Activated CD8-positive, alpha-beta memory T cell treated with anti-CD3 and anti-CD28 coated beads, Interleukin-2, amount 10 ng/mL, durations not matched to agents 7 days and 5 days (primary cell): ENCODE measurements at regions not wholly inside any gene's neighbourhood (a gene's known extent, or its start where the extent isn't known, plus 50 kb on each side); places are given as distances from the start of the nearest gene placed in this dataset.

ENCODE experiments used
- ATAC-seq: fragments of 150-1000 bp; cut with Tn5 transposase; one replicate; pipeline ENCODE4 v1.10.0; 2021; ENCODE audit warnings: moderate library complexity
- CTCF ChIA-PET: fragments of 350-600 bp; sonication (Branson Sonifier 250); formaldehyde crosslinking; loops from one replicate; lab custom pipeline; 2021; ENCODE audit warnings: antibody characterized with exemption; lab: Charles Lee
- DNase-seq: peaks from one replicate; pipeline ENCODE4 v3.0.0-alpha.2; 2020
- H3K27ac Mint-ChIP-seq: one replicate; pipeline ENCODE4 v1.8.0; 2021; ENCODE audit warnings: mild to moderate bottlenecking, mixed read lengths
- H3K27me3 Mint-ChIP-seq: one replicate; pipeline ENCODE4 v1.8.0; 2021; ENCODE audit warnings: mixed read lengths
- H3K36me3 Mint-ChIP-seq: one replicate; pipeline ENCODE4 v1.8.0; 2021; ENCODE audit warnings: mild to moderate bottlenecking, mixed read lengths
- H3K4me1 Mint-ChIP-seq: one replicate; pipeline ENCODE4 v1.8.0; 2021; ENCODE audit warnings: mixed read lengths
- H3K4me3 Mint-ChIP-seq: one replicate; pipeline ENCODE4 v1.8.0; 2021; ENCODE audit warnings: mild to moderate bottlenecking, moderate library complexity, mixed read lengths
- H3K9me3 Mint-ChIP-seq: one replicate; pipeline ENCODE4 v1.8.0; 2022; ENCODE audit warnings: low read depth, mixed read lengths

DNA sequence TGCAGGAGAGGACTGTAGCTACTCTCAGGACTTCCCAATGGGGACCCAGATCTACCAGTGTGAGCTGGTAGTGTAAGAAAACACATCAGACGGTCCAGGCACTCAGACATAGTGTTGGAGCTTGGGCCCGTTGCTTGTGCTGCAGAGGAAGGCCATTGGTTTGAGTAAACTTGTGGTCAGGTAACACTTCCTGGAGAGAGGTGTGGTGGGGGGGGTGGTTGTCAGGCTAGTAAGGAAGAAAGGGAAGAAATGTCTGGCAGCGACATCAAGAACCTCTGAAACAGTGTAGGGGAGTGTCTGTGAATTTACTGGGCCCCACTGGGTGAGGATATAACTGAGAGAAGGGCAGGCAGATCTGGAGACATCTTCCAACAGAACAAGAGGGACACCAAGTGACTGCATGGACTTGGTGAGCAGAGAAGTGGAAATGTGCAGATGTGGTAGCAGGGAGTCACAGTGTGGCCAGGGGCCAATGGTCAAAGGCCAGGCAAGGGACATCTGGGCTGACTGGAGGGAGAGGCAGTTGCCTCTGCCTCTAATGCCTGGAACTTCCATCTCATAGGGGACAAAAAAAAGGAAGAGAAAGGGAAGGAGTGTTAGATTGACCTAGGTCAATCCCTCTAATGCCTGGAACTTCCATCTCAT, 63.7 kb upstream of the MRPS22 start:
- peaks cover 3% of the 10 kb centered on the region for H3K4me1 Mint-ChIP-seq
- no peak for DNase-seq
- no peak overlapping the region for H3K27ac Mint-ChIP-seq
- peaks cover 18% of the 10 kb centered on the region for H3K27me3 Mint-ChIP-seq
- no peaks in the 10 kb centered on the region for H3K9me3 Mint-ChIP-seq
- no peaks in the 10 kb centered on the region for H3K36me3 Mint-ChIP-seq
- no peak for ATAC-seq
- CTCF ChIA-PET = interaction anchor here (0.8 to 1.3 kb wide), 2 partner anchors 49 to 168 kb away, joined by 3 read pairs; no protein-coding TSS in a partner anchor
- no peak overlapping the region for H3K4me3 Mint-ChIP-seq

DNA sequence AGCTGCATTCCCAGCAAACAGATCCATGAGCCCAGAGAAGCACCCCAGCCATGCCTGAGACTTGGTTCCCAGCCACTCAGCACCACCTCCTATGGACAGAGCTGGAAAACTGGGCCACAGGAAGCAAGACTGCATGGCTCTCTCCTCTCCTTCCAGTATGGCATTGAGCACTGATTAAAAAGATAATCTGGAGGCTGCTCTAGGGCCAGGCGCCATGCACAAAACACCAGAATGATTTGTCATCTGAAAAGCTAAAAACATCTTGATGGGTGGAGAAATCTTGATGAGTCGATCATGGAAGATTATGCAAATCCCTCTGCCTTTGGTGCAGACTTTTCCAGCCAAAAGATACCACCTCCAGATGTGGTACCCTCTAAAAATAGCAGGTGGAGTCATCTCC, 62.7 kb upstream of the MRPS22 start:
- ATAC-seq (no peak), DNase-seq (no peak)
- no peak overlapping the region for H3K27ac Mint-ChIP-seq
- H3K36me3 Mint-ChIP-seq = no peaks in the 10 kb centered on the region
- H3K4me3 Mint-ChIP-seq = no peak overlapping the region
- no peaks in the 10 kb centered on the region for H3K9me3 Mint-ChIP-seq
- H3K4me1 Mint-ChIP-seq = peaks cover 3% of the 10 kb centered on the region
- CTCF ChIA-PET = interaction anchor here (1.3 kb wide), 1 partner anchor 169 kb away, joined by 3 read pairs; no protein-coding TSS in a partner anchor
- peaks cover 14% of the 10 kb centered on the region for H3K27me3 Mint-ChIP-seq

DNA sequence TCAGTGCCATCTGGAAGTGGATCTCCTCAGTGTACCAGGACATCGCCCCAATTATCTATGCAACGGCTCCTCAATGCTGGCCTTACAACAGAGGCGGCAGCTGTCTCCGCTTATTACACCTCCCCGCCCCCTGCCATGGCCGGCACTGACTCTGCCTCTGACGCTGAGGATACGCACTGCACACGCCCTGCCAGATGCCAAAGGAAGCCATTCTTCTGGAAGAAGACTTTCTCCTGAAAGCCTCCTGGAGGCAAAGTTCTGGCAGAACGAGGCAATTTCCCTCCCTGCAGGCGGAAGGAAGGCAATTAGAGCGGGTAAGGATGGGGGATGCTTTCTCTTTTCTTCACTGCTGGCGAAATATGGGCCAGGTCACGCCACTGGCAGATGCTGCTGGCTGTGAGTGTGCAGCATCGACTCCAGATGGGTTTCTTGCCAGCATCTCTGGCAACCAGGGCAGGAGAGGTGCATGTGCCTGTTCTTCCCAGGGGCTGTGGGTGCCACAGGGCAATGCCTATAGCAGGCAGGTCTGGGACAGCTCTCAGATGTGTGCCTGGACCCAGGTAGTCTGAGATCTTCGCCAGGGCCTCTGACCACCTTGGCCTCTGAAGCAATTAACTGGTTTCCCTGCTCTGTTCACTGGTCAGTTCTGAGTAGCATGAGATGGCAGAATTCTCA, 62.2 kb upstream of the MRPS22 start:
- peaks cover 3% of the 10 kb centered on the region for H3K4me1 Mint-ChIP-seq
- peaks cover 10% of the 10 kb centered on the region for H3K27me3 Mint-ChIP-seq
- no peaks in the 10 kb centered on the region for H3K9me3 Mint-ChIP-seq
- no peak for ATAC-seq
- no peak overlapping the region for H3K27ac Mint-ChIP-seq
- no peaks in the 10 kb centered on the region for H3K36me3 Mint-ChIP-seq
- H3K4me3 Mint-ChIP-seq = no peak overlapping the region
- no peak for DNase-seq
- CTCF ChIA-PET = no interaction called here

DNA sequence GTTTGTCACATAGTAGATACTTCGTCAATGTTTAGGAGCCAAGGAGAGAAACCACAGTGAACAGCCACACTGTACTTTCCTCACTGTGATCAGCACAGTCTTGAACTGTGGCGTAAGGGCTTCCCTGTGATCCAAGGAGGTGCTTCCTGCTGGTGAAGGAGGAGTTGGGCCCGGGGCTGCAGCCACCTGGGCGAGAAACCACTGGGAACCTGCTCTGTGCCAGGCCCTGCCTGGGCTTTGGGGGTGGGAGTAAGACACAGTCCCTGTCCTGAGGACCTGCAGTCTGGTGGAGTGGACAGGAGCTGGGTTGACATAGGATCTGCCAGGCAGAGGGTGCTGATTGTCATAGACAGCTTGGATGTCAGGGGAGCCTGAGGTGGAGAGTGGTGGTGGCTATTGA, 60.5 kb upstream of the MRPS22 start:
- peaks cover 3% of the 10 kb centered on the region for H3K27me3 Mint-ChIP-seq
- CTCF ChIA-PET = no interaction called here
- H3K36me3 Mint-ChIP-seq = no peaks in the 10 kb centered on the region
- H3K27ac Mint-ChIP-seq = no peak overlapping the region
- ATAC-seq (no peak), DNase-seq (no peak)
- H3K4me3 Mint-ChIP-seq = no peak overlapping the region
- H3K9me3 Mint-ChIP-seq = no peaks in the 10 kb centered on the region
- H3K4me1 Mint-ChIP-seq = peaks cover 3% of the 10 kb centered on the region

GRCh38 chr3:139284221-139284620, 59.6 kb upstream of the MRPS22 start:
- CTCF ChIA-PET = no interaction called here
- no peaks in the 10 kb centered on the region for H3K36me3 Mint-ChIP-seq
- peaks cover 3% of the 10 kb centered on the region for H3K27me3 Mint-ChIP-seq
- no peak for ATAC-seq
- H3K4me1 Mint-ChIP-seq = peaks cover 3% of the 10 kb centered on the region
- DNase-seq = no peak
- no peak overlapping the region for H3K27ac Mint-ChIP-seq
- H3K9me3 Mint-ChIP-seq = no peaks in the 10 kb centered on the region
- H3K4me3 Mint-ChIP-seq = no peak overlapping the region

DNA sequence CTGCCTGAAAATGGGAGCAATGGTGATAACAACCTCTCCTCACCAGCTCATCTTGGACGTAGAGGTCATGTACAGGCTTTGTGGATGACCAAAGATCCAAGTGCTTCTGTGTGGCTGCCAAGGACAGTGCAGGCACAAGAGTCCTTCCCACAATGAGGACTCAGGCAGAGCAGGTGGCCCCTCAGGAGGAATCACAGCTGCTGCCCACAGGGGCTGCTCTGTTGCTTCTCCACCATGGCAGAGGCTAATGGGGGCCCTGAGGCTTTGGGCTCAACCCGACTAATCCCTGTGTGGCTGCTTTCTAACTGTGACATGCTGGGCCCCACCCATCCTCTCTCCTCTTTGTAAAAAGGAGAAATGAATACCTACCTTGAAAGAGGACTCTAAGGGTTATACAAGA, 58.1 kb upstream of the MRPS22 start:
- no peaks in the 10 kb centered on the region for H3K4me1 Mint-ChIP-seq
- H3K27ac Mint-ChIP-seq = no peak overlapping the region
- no peak for ATAC-seq
- H3K36me3 Mint-ChIP-seq = no peaks in the 10 kb centered on the region
- H3K4me3 Mint-ChIP-seq = no peak overlapping the region
- peaks cover 3% of the 10 kb centered on the region for H3K27me3 Mint-ChIP-seq
- CTCF ChIA-PET = no interaction called here
- no peak for DNase-seq
- H3K9me3 Mint-ChIP-seq = no peaks in the 10 kb centered on the region

- ATAC-seq (no peak), DNase-seq (no peak)
- CTCF ChIA-PET = no interaction called here
- no peaks in the 10 kb centered on the region for H3K4me1 Mint-ChIP-seq
- H3K36me3 Mint-ChIP-seq = no peaks in the 10 kb centered on the region
- H3K27ac Mint-ChIP-seq = no peak overlapping the region
- no peak overlapping the region for H3K4me3 Mint-ChIP-seq
- peaks cover 3% of the 10 kb centered on the region for H3K27me3 Mint-ChIP-seq
- H3K9me3 Mint-ChIP-seq = no peaks in the 10 kb centered on the region
Observed at GRCh38 chr3:139286241-139286640, 57.6 kb upstream of the MRPS22 start.

- CTCF ChIA-PET = interaction anchor here (0.6 kb wide), 1 partner anchor 56 kb away, joined by 3 read pairs; no protein-coding TSS in a partner anchor
Observed at GRCh38 chr3:139286825-139287224, 57.0 kb upstream of the MRPS22 start.

DNA sequence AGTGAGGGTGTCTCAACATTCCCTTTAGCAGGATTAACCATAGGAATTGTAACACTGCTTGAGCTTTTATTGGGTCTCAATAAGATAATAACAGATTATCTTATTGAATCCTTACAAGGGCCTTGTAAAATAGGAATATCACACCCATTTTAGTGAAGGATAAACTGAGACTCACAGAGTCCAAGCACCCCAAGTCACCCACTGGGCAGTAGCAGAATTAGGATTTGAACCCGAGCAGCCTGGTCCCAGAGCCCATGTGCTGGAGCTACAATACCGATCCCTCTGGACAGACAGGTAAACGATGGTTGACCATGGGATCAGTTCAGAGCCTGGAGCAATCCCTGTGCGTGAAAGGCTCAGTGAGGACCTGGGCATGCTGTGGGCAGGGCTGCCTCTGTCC, 56.3 kb upstream of the MRPS22 start:
- H3K27me3 Mint-ChIP-seq = no peaks in the 10 kb centered on the region
- CTCF ChIA-PET = no interaction called here
- H3K4me3 Mint-ChIP-seq = no peak overlapping the region
- no peaks in the 10 kb centered on the region for H3K4me1 Mint-ChIP-seq
- no peaks in the 10 kb centered on the region for H3K9me3 Mint-ChIP-seq
- H3K27ac Mint-ChIP-seq = no peak overlapping the region
- H3K36me3 Mint-ChIP-seq = no peaks in the 10 kb centered on the region
- ATAC-seq = no peak
- no peak for DNase-seq

More at GRCh38 chr3:139286825-139287224, 57.0 kb upstream of the MRPS22 start:
- DNase-seq (no peak), ATAC-seq (no peak)
- no peaks in the 10 kb centered on the region for H3K4me1 Mint-ChIP-seq
- H3K27ac Mint-ChIP-seq = no peak overlapping the region
- H3K36me3 Mint-ChIP-seq = no peaks in the 10 kb centered on the region
- no peaks in the 10 kb centered on the region for H3K9me3 Mint-ChIP-seq
- peaks cover 3% of the 10 kb centered on the region for H3K27me3 Mint-ChIP-seq
- H3K4me3 Mint-ChIP-seq = no peak overlapping the region

DNA sequence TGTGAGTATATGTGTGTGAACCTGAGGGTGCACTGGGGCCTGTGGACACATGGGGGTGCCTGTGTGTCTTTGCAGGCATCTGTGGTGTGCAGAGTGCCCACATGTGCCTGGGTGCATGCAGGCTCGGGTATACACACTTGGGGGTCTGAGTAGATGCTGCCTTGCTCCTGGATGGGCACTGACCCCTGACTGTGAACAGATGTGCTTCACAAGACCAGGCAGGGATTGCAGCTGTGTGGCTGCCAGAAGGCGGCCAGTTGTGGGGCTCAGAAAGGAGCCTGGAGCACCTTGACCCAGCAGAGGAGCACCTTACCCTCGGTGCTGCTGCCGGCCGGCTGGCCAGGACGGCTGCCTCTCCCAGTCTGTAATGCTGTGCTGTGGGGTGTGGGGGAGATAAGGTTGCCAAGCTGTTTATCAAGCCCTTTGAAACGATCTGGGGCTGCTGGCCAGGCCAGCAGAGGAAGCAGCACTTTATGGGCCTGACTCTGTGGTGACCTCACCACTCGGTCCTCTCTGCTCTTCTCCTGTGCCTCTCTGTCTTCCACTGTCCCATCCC, 55.5 kb upstream of the MRPS22 start:
- H3K4me3 Mint-ChIP-seq = no peak overlapping the region
- H3K36me3 Mint-ChIP-seq = no peaks in the 10 kb centered on the region
- no peaks in the 10 kb centered on the region for H3K9me3 Mint-ChIP-seq
- H3K4me1 Mint-ChIP-seq = no peaks in the 10 kb centered on the region
- no peak overlapping the region for H3K27ac Mint-ChIP-seq
- DNase-seq (no peak), ATAC-seq (no peak)
- CTCF ChIA-PET = no interaction called here
- H3K27me3 Mint-ChIP-seq = no peaks in the 10 kb centered on the region

DNA sequence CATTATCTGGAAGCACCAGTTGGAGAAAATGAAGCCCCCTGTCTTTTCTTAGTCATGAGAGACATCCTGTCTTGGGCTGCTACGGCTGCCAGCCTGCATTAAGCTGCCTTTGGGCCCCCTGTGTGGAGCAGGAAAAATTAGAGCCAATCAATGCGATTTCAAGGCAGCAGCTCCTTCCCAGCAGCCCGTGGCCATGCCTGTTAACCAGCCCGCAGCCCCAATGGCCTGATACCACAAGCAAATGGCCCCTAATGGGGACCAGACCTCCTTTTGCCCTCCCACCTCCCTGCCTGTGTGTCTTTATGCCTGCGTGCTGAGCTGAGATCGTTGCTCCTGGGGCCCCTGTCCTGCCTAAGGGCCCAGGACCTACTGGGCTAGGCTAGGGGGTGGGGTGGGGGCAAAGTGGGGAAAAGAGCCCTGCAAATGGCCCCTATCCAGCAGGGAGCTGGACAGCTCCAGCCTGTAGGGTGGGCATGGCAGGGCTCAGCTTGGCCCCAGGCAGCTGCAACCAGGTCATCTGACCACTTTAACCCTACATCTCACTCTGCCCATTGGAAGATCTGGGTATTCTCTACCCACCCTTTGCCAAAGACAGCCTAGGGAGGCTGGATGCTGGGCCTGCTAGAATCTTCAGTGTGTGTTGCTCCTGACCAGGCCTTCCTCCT, 53.8 kb upstream of the MRPS22 start:
- ATAC-seq = no peak
- Mint-ChIP-seq H3K4me3 (no peak overlapping the region), H3K4me1 (no peaks in the 10 kb centered on the region), H3K27ac (no peak overlapping the region), H3K36me3 (no peaks in the 10 kb centered on the region), H3K9me3 (no peaks in the 10 kb centered on the region), H3K27me3 (no peaks in the 10 kb centered on the region)
- no peak for DNase-seq
- CTCF ChIA-PET = no interaction called here

GRCh38 chr3:139291276-139292051, 52.4 kb upstream of the MRPS22 start:
- no peak for DNase-seq
- H3K9me3 Mint-ChIP-seq = no peaks in the 10 kb centered on the region
- H3K27ac Mint-ChIP-seq = no peak overlapping the region
- CTCF ChIA-PET = no interaction called here
- no peaks in the 10 kb centered on the region for H3K27me3 Mint-ChIP-seq
- H3K36me3 Mint-ChIP-seq = no peaks in the 10 kb centered on the region
- ATAC-seq = no peak
- H3K4me1 Mint-ChIP-seq = no peaks in the 10 kb centered on the region
- no peak overlapping the region for H3K4me3 Mint-ChIP-seq

- ATAC-seq (no peak), DNase-seq (no peak)
- no peaks in the 10 kb centered on the region for H3K9me3 Mint-ChIP-seq
- CTCF ChIA-PET = no interaction called here
- H3K4me1 Mint-ChIP-seq = no peaks in the 10 kb centered on the region
- no peak overlapping the region for H3K27ac Mint-ChIP-seq
- H3K27me3 Mint-ChIP-seq = no peaks in the 10 kb centered on the region
- no peaks in the 10 kb centered on the region for H3K36me3 Mint-ChIP-seq
- H3K4me3 Mint-ChIP-seq = no peak overlapping the region
Observed at GRCh38 chr3:139292192-139292591, 51.6 kb upstream of the MRPS22 start.
